GM18511 (cell line): ENCODE measurements at regions not wholly inside any gene's neighbourhood (a gene's known extent, or its start where the extent isn't known, plus 50 kb on each side); places are given as distances from the start of the nearest gene placed in this dataset.

ENCODE experiments used
- ATAC-seq: cut with Tn5 transposase; IDR thresholded peaks from one replicate; pipeline ENCODE4 v1.9.1; 2021; ENCODE audit warnings: mild to moderate bottlenecking, moderate library complexity; ENCODE audit not compliant: unreplicated experiment

DNA sequence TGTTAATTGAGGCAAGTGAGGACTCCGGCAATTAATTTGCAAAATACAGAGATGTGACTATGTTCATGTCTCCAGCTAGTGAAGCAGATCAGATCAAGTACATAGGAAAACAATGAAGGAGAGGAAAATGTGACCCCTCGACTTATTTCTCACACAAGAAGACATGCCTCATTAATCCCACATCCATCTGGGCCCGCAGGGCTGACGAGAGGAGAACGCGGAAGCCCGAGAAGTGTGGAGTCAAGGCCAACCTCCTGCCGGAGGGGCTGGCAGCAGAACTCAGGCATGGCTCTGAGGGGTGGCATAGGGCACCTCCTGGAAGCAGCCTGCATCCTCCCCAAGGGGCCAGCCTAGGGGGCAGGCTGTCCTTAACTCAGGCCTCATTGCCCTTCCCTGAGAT is 54.4 kb downstream of the ZNF503 start:
- no peak for ATAC-seq

DNA sequence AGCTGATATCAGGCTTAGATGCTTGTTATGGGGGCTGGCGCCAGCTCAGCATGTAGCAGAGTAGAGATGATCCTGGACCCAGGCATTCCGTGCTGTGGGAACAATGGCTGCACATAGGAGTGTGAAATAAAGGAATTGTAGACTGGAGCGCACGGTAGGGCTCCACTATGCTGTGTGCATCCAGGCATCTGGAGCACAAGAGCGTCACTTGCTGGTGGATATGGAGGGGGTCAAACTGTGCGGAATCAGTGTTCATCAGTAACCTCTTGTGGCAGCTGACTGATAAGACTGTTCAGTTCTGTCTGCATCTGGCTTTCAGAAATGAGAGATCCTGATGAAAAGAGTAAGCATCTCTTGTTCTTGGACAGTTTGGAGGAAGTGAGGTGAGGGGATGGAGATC is 55.8 kb downstream of the ZNF503 start:
- no peak for ATAC-seq

DNA sequence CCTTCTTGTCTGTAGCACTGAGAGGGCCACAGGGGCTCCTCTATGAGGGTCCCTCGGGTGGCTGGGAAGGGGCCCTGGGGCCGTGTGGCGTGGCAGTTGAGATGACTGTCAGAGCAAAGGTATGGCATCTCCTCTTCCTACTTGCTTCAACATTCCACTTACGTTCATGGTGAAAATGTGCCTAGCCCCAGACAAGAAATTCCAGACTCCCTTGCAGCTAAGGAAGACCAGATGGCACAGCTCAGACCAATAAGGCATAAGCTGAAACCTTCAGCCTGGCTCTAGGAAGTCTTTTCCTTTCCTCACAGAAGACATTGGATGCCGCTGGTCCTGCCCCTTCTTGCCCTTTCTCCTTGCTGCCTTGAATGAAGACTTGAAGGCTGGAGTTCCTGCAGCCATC is 57.4 kb downstream of the ZNF503 start:
- ATAC-seq = no peak

DNA sequence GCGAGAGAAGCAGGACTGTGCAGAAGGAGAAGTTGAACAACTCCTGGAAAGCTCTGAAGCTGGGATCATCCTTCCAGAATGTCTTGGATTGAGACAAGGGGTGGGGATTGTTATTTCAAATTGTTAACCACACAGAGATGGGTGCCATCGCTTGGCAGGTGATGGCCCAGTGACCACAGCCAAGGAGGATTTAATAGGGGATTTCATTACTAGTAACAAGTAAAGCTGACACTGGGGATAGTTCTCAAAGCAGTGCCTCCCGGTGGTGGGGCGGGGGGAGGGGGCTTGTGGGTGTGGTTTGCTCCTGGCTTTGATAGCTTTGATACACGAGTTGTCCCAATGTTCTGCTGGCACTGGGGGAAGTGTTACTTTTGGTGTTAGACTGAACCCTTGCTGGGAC is 59.2 kb downstream of the ZNF503 start:
- no peak for ATAC-seq

DNA sequence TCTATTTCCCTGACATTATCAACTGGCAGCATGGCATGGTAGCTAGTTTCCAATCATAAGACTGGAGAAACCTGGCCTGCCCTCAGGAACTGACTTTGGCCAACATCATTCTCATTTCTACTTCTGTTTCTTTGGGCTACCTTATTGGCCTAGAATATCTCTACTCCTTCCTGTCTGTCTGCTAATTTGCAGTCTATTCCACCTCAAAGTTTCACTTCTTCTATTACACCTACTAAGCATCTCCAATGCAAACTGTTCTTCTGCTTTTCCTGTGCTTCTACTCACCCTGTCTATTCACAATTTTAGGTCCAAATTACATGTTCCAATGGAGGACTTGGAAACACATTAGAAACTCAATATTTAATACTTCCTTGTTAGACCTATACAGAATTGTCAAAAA is 65.6 kb downstream of the ZNF503 start:
- ATAC-seq = peak; percentile 99

DNA sequence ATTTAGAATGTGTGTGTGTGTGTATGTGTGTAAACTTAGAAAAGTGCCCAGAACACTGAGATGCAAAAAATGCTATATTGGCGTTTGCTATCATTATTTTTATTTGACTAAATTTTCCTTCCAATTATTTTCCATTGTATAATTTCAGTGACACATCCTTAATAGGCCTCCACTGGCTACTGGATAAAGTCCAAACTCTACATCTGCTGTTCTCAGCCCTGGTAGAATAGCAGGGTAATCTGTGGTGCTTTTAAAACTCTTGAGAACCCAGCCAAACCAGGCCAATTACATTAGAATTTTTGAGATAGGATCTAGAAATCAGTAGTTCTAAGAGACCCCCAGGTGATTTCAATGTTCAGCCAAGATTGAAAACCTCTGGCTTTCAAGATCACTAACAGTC is 66.4 kb downstream of the ZNF503 start:
- no peak for ATAC-seq

DNA sequence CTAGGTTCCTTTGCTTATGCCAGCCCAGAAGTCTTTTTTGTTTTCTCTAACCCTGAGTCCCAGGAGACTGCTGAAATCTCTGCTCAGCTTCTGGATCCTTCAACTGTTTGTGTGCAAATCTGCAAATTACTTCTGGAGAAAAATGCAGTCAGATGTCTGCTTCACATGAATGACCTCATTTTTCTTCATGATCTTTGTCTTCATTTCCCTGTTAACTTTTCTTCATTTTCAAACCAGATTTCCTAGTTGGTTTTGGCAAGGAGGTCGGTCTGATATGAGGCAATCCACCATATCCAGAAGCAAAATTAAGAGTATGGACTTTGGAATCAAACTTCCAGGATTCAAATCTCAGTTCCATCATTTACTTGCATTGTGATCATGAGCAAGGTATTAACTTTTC is 66.8 kb downstream of the ZNF503 start:
- no peak for ATAC-seq

DNA sequence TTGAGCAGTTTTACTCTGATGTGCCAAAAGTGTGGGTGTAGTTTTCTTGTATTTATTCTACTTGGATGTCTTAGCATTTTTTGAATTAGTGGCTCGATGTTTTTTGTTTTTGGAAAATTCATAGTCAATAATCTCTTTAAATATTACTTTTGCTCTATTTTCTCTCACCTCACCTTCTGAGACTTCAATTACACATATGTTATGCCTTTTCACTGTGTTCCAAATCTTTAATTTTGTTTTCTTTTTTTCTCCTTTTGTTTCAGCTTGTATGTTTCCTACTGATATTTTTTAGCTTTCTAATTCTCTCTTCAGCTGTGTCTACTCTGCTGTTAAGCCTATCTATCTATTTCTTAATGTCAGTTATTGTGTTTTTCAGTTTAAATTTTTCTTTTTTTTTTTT is 69.5 kb downstream of the ZNF503 start:
- ATAC-seq = no peak

DNA sequence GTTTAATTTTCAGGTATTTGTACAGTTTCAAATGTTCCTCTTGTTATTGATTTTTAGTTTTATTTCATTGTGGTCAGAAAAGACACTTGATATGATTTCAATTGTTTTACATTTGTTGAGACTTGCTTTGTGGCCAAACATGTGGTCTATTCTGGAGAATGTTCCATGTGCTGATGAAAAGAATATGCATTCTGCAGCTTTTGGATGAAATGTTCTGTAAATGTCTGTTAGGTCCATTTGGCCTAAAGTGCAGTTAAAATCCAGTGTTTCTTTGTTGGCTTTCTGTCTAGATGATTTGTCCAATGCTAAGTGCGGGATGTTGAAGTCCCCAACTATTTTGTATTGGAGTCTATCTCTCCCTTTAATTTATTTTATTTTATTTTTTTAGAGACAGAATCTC is 70.5 kb downstream of the ZNF503 start:
- no peak for ATAC-seq

DNA sequence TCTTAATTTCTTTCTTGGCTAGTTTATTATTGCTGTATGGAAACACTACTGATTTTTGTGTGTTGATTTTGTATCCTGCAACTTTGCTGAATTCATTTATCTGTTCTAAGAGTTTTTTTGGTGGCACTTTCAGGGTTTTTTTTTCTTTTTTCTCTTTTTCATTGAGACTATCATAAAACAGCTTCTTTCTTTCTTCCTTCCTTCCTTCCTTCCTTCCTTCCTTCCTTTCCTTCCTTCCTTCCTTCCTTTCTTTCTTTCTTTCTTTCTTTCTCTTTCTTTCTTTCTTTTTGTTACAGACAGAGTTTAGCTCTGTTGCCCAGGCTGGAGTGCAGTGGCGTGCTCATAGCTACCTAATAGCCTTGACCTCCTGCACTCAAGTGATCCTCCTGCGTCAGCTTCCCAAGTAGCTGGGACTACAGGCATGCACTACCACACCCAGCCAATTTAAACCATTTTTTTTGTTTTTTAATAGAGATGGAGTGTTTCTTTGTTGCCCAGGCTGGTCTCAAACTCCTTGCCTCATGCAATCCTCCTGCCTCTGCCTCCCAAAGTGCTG is 72.3 kb downstream of the ZNF503 start:
- no peak for ATAC-seq

DNA sequence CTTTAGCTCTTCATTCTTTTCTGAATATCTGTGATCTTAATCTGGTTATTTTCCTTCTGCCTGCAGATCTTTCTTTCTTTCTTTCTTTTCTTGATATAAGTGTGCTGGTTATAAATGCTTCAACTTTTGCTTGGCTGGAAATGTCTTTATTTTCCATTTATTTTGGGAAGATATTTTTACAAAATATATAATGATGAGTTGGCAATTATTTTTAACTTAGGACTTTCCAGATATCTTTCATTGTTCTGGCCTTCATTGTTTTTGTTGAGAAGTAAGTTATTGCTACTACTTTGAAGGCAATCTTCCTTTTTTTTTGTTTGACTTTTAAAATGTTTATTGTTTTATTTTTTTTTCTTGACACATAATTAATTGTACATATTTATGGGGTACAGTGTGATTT is 75.3 kb downstream of the ZNF503 start:
- ATAC-seq = no peak

DNA sequence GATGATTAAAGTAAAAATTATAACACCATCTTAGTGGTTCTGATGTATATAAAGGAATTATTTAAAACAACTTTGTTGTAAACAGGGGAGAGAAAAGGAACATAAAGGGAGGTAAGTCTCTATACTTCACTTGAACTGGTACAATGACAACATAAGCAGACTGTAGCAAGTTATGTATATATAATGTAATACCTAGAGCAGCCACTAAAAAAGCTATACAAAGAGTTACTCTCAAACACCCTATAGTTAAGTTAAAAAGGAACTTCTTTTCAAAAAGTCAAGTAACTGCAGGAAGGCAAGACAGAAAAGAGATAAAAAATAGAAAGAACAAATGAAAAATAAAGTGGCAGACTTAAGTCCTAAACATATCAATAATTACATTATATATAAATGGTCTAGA is 82.3 kb downstream of the ZNF503 start:
- no peak for ATAC-seq

DNA sequence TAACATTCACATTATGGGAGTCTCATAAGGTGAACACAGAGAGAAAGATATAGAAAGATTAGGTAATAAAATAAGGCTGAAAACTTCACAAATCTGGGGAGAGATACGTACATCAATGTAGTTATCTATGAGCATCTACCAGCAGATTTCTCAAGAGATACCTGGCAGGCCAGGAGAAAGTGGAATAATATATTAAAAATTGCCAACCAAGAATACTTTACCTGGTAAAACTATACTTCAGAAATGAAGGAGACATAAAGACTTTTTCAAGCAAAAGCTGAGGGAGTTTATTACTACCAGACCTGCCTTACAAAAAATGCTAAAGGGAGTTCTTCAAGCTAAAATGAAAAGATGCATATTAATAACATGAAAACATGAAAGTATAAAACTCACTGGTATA is 78.8 kb upstream of the COMTD1 start:
- ATAC-seq = no peak

DNA sequence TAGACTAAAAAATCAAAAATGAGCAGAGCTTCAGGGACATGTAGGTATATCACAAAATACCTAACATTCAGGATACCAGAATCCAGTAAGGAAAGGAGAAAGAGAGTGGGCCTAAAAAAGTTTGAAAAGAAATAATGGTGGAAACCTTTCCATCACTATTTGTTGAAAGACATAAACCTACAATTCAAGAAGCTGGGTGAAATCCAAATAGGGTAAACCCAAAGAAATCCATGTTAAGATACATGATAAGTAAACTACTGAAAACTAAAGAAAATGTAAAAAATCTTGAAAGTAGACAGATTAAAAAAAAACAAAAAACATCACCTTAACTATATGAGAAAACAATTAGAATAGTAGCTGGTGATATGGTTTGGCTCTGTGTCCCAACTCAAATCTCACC is 76.7 kb upstream of the COMTD1 start:
- no peak for ATAC-seq

DNA sequence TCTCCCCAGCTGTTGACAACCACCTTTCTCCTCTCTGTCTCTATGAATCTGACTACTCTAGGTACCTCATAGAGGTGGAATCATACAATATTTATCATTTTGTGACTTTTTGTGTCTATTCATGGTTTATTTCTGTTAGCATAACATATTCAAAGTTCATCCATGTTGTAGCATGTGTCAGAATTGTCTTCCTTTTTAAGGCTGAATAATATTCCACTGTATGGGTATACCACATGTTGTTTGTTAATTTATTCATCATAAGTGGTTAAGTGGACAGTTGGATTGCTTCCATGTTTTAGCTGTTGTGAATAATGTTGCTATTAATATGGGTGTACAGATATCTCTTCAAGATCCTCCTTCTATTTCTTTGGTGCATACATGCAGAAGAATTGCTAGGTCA is 69.9 kb upstream of the COMTD1 start:
- no peak for ATAC-seq

DNA sequence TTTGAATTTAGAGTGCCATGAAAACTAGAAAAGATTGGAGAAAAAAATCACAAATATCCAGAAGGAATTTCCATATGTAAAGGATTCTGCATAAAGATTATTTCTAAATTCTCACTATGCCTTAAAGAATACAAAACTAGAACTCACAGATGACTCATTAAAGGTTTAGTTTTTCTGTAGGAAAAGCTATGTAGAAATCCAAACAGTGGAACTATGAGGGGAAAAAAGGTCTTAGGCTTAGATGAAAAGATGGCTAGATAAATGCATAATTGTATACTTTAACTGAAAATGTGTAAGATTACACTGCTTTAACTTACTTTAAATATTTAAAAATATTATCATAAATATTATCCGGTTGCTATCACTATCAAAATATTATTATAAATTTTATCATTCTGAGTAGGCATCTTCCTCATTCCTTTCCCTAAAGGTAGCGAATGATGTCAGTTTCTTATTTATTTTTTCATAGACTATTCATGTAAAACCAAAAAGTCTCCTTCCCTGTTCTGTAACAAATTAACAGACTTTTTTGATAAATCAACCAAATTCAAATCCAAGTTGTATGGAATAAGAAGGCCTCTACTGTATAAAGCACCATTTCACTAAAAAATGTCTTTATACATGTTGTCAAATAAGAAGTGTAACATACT is 69.1 kb upstream of the COMTD1 start:
- no peak for ATAC-seq

DNA sequence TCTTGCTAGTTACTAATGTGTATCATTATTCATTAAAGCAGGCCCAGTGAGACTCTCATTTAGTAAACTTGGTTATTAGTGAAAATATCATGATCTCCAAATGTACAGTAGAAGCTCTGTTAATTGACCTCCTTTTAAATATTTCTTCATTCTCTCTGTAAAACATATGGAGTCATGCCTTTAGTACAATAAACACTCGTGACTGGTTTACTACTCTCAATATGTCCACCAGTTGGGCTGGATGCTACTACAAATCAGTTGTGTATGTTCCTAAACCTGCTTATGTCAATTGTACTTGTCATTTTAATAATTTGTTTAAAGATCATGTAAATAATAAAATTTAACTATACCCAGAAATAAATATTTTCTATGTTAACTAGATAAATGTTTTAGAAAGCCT is 68.6 kb upstream of the COMTD1 start:
- ATAC-seq = no peak

DNA sequence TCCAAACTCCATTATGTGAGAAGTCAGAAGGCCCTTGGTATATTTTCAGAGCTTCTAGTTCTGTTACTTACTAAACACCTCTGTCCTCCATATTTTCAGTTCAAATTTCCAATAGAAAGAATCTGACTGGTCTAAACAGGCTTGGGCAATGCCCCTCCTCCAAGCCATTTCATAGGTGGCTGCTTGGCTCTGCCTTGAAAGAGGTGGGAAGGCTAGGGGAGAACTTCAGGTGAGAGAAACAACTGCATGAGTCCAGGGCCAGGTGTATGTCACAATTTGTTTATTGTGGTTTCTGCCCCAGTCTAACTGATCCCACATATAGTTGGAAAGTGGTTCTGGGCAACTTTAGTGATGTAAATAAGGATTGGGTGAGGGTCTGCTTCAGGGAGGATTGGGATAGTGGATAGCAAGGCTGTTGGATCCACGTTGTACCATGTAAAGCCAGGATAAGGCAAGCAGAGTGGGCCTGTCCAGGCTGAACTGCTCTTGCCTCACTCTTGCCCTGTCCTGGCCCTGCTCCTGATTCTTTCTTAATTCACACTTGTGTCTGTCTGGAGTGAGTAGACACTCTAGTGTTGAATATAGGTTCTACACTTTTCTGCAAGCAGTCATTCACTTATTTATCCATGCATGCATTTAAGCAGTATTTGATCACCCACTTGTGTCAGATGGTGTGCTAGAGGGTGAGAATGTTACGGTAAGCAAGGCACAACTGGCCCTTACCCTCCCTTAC is 67.5 kb upstream of the COMTD1 start:
- no peak for ATAC-seq

DNA sequence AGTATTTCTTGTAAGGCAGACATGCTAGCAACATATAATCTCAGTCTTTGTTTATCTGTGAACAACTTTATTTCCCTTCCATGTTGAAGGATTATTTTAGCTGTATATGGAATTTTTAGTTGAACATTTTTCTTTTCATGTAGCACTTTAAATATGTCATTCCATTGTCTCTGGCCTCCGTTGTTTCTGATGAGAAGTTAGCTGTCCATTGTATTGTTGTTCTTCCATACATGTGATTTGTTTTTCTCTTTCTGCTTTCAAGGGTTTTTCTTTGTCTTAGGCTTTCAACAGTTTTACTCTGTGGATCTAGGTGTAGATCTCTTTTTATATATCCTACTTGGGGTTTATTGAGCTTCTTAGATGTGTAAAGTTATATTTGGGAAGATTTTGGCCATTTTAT is 66.3 kb upstream of the COMTD1 start:
- ATAC-seq = no peak

DNA sequence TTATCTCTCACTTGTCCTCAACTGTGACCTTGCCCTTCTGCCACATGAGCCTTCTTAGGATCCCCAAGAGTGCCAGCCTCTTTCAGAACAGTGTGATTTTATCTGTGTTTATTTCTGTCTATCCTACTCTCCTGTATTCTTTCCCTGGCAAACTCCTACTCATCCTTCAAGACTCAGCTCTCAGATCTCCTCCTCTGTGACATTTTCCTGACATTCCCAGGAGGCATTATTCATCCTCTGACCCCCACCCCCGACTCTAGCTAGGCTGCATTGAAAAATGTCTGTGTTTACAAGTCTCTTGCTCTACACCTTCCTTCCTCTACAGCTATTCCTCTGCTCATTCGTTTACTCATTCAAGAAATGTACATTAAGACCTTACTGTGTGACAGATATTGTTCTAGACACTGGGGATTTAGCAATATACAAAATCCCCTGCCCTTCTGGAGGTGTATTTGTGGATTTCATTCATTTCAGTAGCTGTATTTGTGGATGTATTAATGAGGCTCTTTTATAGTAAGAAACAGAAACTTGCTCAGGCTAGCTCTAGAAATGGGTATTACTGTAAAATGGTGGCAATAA is 61.4 kb upstream of the COMTD1 start:
- ATAC-seq = no peak

DNA sequence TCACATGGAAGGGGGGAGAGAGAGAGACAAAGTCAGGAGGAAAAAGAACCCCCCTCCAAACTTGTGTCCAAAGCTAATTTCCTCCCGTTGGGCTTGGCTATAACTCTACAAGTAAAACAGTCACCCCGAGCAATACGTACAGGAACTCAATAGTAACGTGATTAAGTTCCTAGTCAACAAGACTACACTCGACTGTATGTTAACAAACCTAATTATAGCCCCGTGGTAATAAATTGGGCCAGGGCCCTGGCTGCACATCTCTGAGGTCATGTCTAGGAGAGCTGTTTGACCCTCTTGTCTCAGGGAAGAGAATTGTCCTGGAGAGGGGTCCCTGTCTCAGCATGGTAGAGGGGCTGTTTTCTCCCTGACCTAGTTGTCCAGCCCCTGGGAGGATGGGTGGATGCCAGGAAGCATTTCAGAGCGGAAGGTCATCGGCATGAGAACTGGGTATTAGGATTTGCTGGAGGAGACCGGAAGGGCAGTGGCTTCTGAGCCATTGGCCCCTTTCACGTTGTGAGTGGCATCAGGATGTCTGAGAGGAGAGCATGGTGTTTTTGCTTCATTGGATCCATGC is 60.2 kb upstream of the COMTD1 start:
- no peak for ATAC-seq
